ENCODE measurements at regions not wholly inside any gene's neighbourhood (a gene's known extent, or its start where the extent isn't known, plus 50 kb on each side); places are given as distances from the start of the nearest gene placed in this dataset.

DNA sequence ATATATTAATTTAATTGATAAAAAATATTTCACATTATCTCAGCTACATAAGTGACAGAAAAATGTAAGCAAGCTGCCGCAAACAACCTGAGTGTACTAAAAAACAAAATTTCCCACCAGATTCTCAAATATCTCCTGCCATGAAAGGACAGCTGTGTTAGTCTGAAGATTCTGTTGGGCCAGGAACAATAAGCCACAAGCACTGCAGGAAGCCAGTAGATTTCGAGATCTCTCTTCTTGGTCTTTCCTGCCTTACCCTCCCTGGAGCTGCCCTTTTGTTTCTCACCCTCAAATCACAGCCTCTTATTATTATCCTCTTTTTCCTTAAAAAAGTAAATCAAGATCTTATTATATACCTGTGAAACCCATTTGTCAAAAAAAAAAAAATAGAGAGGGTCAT, 165.6 kb downstream of the EFNB2 start:
- H2AFZ ChIP-seq (ENCODE audit: low read length) = no peak overlapping the region
- H3K79me2 ChIP-seq (ENCODE audit: insufficient read depth, low read depth, low read length) = no peaks in the 10 kb centered on the region
- ChIA-PET POLR2A (interaction anchor here (0.6 kb wide), 1 partner anchor 368 kb away, joined by 3 read pairs; no protein-coding TSS in a partner anchor), CTCF (ENCODE audit: unreplicated experiment) (no interaction called here)
- no peak for TF ChIP-seq EZH2phosphoT487 (IDR thresholded peaks at IDR 0.05; ENCODE audit: borderline replicate concordance, low read depth, low read length)
- intact Hi-C loops (cut with micrococcal nuclease; ENCODE audit: unreplicated experiment) = no loop called here
- BruUV-seq (replicated peaks) = no TSS peak
- H3K9me2 ChIP-seq (ENCODE audit: insufficient read depth, low read length) = no peaks in the 10 kb centered on the region
- H3K36me3 ChIP-seq (ENCODE audit: insufficient read depth, low read length) = no peaks in the 10 kb centered on the region
- H3K4me1 ChIP-seq (ENCODE audit: insufficient read depth, low read length, poor library complexity, severe bottlenecking) = peaks cover 8% of the 10 kb centered on the region
- H4K20me1 ChIP-seq (ENCODE audit: insufficient read depth, low read length) = no peaks in the 10 kb centered on the region
- DNase-seq (ENCODE audit: low spot score) = no peak
- H3K4me2 ChIP-seq (ENCODE audit: low read length) = no peak overlapping the region
- H3K9me3 ChIP-seq (ENCODE audit: low read length) = no peaks in the 10 kb centered on the region
- H3K4me3 ChIP-seq (ENCODE audit: low read depth, low read length, poor library complexity, severe bottlenecking) = no peak overlapping the region
- H3K27ac ChIP-seq (ENCODE audit: low read depth, low read length, poor library complexity, severe bottlenecking) = no peak overlapping the region

DNA sequence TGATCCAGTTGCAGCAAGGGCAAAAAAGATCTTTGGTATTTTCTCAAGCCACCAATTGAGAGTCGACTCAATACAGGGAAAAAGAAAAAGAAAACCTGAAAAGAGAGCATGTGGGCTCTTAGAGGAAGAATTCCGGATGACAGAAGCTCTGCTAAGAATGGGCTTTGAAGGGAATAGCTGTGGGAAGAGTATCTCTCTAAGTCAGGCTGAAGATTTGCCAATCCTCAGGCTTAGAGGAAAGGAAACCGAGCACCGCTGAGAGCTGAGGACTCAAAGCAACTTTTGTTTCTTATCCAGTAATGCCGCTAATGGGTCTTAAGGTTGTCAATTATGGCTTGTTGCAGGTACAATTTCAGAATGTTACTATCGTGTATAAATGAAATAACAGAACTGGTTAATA, 166.4 kb downstream of the EFNB2 start:
- ChIA-PET CTCF (ENCODE audit: unreplicated experiment) (no interaction called here), POLR2A (interaction anchor here (0.6 kb wide), 1 partner anchor 369 kb away, joined by 3 read pairs; no protein-coding TSS in a partner anchor)
- no peak overlapping the region for H3K4me3 ChIP-seq (ENCODE audit: low read depth, low read length, poor library complexity, severe bottlenecking)
- no peaks in the 10 kb centered on the region for H3K9me2 ChIP-seq (ENCODE audit: insufficient read depth, low read length)
- TF ChIP-seq, protein P1, sequence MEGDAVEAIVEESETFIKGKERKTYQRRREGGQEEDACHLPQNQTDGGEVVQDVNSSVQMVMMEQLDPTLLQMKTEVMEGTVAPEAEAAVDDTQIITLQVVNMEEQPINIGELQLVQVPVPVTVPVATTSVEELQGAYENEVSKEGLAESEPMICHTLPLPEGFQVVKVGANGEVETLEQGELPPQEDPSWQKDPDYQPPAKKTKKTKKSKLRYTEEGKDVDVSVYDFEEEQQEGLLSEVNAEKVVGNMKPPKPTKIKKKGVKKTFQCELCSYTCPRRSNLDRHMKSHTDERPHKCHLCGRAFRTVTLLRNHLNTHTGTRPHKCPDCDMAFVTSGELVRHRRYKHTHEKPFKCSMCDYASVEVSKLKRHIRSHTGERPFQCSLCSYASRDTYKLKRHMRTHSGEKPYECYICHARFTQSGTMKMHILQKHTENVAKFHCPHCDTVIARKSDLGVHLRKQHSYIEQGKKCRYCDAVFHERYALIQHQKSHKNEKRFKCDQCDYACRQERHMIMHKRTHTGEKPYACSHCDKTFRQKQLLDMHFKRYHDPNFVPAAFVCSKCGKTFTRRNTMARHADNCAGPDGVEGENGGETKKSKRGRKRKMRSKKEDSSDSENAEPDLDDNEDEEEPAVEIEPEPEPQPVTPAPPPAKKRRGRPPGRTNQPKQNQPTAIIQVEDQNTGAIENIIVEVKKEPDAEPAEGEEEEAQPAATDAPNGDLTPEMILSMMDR (conservative IDR thresholded peaks at IDR 0.05; ENCODE audit: low read length) = no peak
- no peak for TF ChIP-seq EZH2phosphoT487 (IDR thresholded peaks at IDR 0.05; ENCODE audit: borderline replicate concordance, low read depth, low read length)
- no peak overlapping the region for H3K27ac ChIP-seq (ENCODE audit: low read depth, low read length, poor library complexity, severe bottlenecking)
- H3K4me1 ChIP-seq (ENCODE audit: insufficient read depth, low read length, poor library complexity, severe bottlenecking) = peaks cover 8% of the 10 kb centered on the region
- no peaks in the 10 kb centered on the region for H3K36me3 ChIP-seq (ENCODE audit: insufficient read depth, low read length)
- H2AFZ ChIP-seq (ENCODE audit: low read length) = no peak overlapping the region
- no peaks in the 10 kb centered on the region for H3K9me3 ChIP-seq (ENCODE audit: low read length)
- intact Hi-C loops (cut with micrococcal nuclease; ENCODE audit: unreplicated experiment) = no loop called here
- BruUV-seq (replicated peaks) = no TSS peak
- DNase-seq (ENCODE audit: low spot score) = no peak
- no peaks in the 10 kb centered on the region for H4K20me1 ChIP-seq (ENCODE audit: insufficient read depth, low read length)
- H3K79me2 ChIP-seq (ENCODE audit: insufficient read depth, low read depth, low read length) = no peaks in the 10 kb centered on the region
- H3K4me2 ChIP-seq (ENCODE audit: low read length) = no peak overlapping the region

DNA sequence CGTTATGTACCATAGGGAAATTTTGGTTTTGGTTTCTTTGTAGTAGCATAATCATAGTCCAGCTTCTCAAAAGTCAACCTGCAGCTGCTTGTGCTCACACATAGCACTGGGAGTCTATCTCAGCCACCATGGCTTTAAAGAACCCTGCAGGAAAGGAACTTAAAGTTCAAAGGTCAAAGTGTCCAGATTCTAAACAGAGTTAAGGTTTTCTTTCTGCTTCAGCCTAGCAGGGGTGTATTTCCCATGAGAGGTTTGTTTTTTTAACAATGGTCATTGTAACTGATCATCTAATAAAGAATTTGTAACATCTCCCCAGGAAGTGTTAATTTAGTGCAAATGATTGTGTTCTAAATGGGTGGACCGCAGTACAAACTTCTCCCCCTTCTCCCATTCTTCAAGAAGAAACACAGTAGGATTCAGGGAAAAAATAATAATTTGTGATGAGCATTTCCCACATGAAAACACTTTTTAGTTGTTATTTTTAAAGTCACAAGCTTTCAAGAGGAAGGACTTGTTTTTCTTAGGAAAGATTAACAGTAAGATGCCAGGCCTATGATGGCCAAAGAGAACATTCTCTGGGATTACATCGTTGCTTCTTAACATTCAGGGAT, 168.0 kb downstream of the EFNB2 start:
- DNase-seq (ENCODE audit: low spot score) = no peak
- Histone ChIP-seq H3K27ac (ENCODE audit: low read depth, low read length, poor library complexity, severe bottlenecking) (no peak overlapping the region), H3K79me2 (ENCODE audit: insufficient read depth, low read depth, low read length) (no peaks in the 10 kb centered on the region), H2AFZ (ENCODE audit: low read length) (no peak overlapping the region), H3K9me3 (ENCODE audit: low read length) (no peaks in the 10 kb centered on the region), H3K36me3 (ENCODE audit: insufficient read depth, low read length) (no peaks in the 10 kb centered on the region), H3K4me1 (ENCODE audit: insufficient read depth, low read length, poor library complexity, severe bottlenecking) (peaks cover under 1% of the 10 kb centered on the region), H3K9me2 (ENCODE audit: insufficient read depth, low read length) (no peaks in the 10 kb centered on the region), H3K4me3 (ENCODE audit: low read depth, low read length, poor library complexity, severe bottlenecking) (no peak overlapping the region), H4K20me1 (ENCODE audit: insufficient read depth, low read length) (no peaks in the 10 kb centered on the region), H3K4me2 (ENCODE audit: low read length) (no peak overlapping the region)
- intact Hi-C loops (cut with micrococcal nuclease; ENCODE audit: unreplicated experiment) = no loop called here
- TF ChIP-seq, protein P1 (conservative IDR thresholded peaks at IDR 0.05; ENCODE audit: low read length) = no peak
- TF ChIP-seq EZH2phosphoT487 (IDR thresholded peaks at IDR 0.05; ENCODE audit: borderline replicate concordance, low read depth, low read length) = no peak
- ChIA-PET POLR2A (no interaction called here), CTCF (ENCODE audit: unreplicated experiment) (no interaction called here)
- no TSS peak for BruUV-seq (replicated peaks)

Measured in OCI-LY7 (cell line).